ENCODE measurements at regions not wholly inside any gene's neighbourhood (a gene's known extent, or its start where the extent isn't known, plus 50 kb on each side); places are given as distances from the start of the nearest gene placed in this dataset.

- Mint-ChIP-seq H3K27me3 (ENCODE audit: low read depth, unreplicated experiment) (no peaks in the 10 kb centered on the region), H3K27ac (ENCODE audit: unreplicated experiment) (no peak overlapping the region), H3K4me3 (ENCODE audit: unreplicated experiment) (no peak overlapping the region), H3K4me1 (ENCODE audit: low read depth, unreplicated experiment) (peaks cover 9% of the 10 kb centered on the region), H3K36me3 (ENCODE audit: low read depth, unreplicated experiment) (no peaks in the 10 kb centered on the region), H3K9me3 (ENCODE audit: unreplicated experiment) (no peaks in the 10 kb centered on the region)
- TF ChIP-seq CTCF (IDR thresholded peaks at IDR 0.05; ENCODE audit: insufficient read depth, low read depth, low read length) (no peak), EZH2 (IDR thresholded peaks at IDR 0.05; ENCODE audit: insufficient read depth, low read length) (no peak)
- Histone ChIP-seq H3K27me3 (ENCODE audit: insufficient read depth, low read length) (no peaks in the 10 kb centered on the region), H2AFZ (ENCODE audit: low read depth, low read length) (no peak overlapping the region), H3K36me3 (ENCODE audit: insufficient read depth, low read length) (no peaks in the 10 kb centered on the region), H3K9ac (ENCODE audit: low read length) (no peak overlapping the region), H4K20me1 (ENCODE audit: insufficient read depth, low read length) (no peaks in the 10 kb centered on the region), H3K79me2 (ENCODE audit: insufficient read depth, low read length) (no peaks in the 10 kb centered on the region), H3K4me3 (ENCODE audit: insufficient read depth, low read depth, low read length) (no peak overlapping the region), H3K4me1 (ENCODE audit: insufficient read depth, low read length) (peaks cover 7% of the 10 kb centered on the region), H3K27ac (ENCODE audit: low read depth, low read length) (no peak overlapping the region), H3K9me3 (ENCODE audit: insufficient read depth, low read depth, low read length) (no peaks in the 10 kb centered on the region), H3K4me2 (ENCODE audit: low read length) (no peak overlapping the region)
- DNase-seq (ENCODE audit: low read depth) (peak; percentile 7), FAIRE-seq (no peak)
Measured at GRCh38 chr6:140208286-140208685, 833.8 kb upstream of the CITED2 start.

GRCh38 chr6:140205795-140206593 lies 831.5 kb upstream of the CITED2 start:
- H3K27ac ChIP-seq (ENCODE audit: low read depth, low read length) = no peak overlapping the region
- Mint-ChIP-seq H3K36me3 (ENCODE audit: low read depth, unreplicated experiment) (no peaks in the 10 kb centered on the region), H3K27me3 (ENCODE audit: low read depth, unreplicated experiment) (no peaks in the 10 kb centered on the region), H3K9me3 (ENCODE audit: unreplicated experiment) (no peaks in the 10 kb centered on the region), H3K4me3 (ENCODE audit: unreplicated experiment) (no peak overlapping the region), H3K4me1 (ENCODE audit: low read depth, unreplicated experiment) (peaks cover 11% of the 10 kb centered on the region), H3K27ac (ENCODE audit: unreplicated experiment) (no peak overlapping the region)
- peaks cover 7% of the 10 kb centered on the region for H3K4me1 ChIP-seq (ENCODE audit: insufficient read depth, low read length)
- H3K9ac ChIP-seq (ENCODE audit: low read length) = no peak overlapping the region
- H3K4me2 ChIP-seq (ENCODE audit: low read length) = no peak overlapping the region
- no peak overlapping the region for H3K4me3 ChIP-seq (ENCODE audit: insufficient read depth, low read depth, low read length)
- H4K20me1 ChIP-seq (ENCODE audit: insufficient read depth, low read length) = no peaks in the 10 kb centered on the region
- FAIRE-seq (no peak), DNase-seq (ENCODE audit: low read depth) (no peak)
- H3K9me3 ChIP-seq (ENCODE audit: insufficient read depth, low read depth, low read length) = no peaks in the 10 kb centered on the region
- no peaks in the 10 kb centered on the region for H3K36me3 ChIP-seq (ENCODE audit: insufficient read depth, low read length)
- H2AFZ ChIP-seq (ENCODE audit: low read depth, low read length) = no peak overlapping the region
- H3K79me2 ChIP-seq (ENCODE audit: insufficient read depth, low read length) = no peaks in the 10 kb centered on the region
- no peaks in the 10 kb centered on the region for H3K27me3 ChIP-seq (ENCODE audit: insufficient read depth, low read length)
- TF ChIP-seq EZH2 (IDR thresholded peaks at IDR 0.05; ENCODE audit: insufficient read depth, low read length) = no peak
- no peak for TF ChIP-seq CTCF (IDR thresholded peaks at IDR 0.05; ENCODE audit: insufficient read depth, low read depth, low read length)

- Histone ChIP-seq H3K27ac (ENCODE audit: low read depth, low read length) (no peak overlapping the region), H3K4me2 (ENCODE audit: low read length) (peak overlapping the region; percentile 44), H3K4me1 (ENCODE audit: insufficient read depth, low read length) (peaks cover 7% of the 10 kb centered on the region), H3K9ac (ENCODE audit: low read length) (no peak overlapping the region), H3K4me3 (ENCODE audit: insufficient read depth, low read depth, low read length) (no peak overlapping the region), H3K9me3 (ENCODE audit: insufficient read depth, low read depth, low read length) (no peaks in the 10 kb centered on the region), H4K20me1 (ENCODE audit: insufficient read depth, low read length) (no peaks in the 10 kb centered on the region), H2AFZ (ENCODE audit: low read depth, low read length) (no peak overlapping the region), H3K36me3 (ENCODE audit: insufficient read depth, low read length) (no peaks in the 10 kb centered on the region), H3K79me2 (ENCODE audit: insufficient read depth, low read length) (no peaks in the 10 kb centered on the region), H3K27me3 (ENCODE audit: insufficient read depth, low read length) (no peaks in the 10 kb centered on the region)
- Mint-ChIP-seq H3K4me1 (ENCODE audit: low read depth, unreplicated experiment) (peaks cover 9% of the 10 kb centered on the region), H3K9me3 (ENCODE audit: unreplicated experiment) (no peaks in the 10 kb centered on the region), H3K4me3 (ENCODE audit: unreplicated experiment) (no peak overlapping the region), H3K27ac (ENCODE audit: unreplicated experiment) (no peak overlapping the region), H3K27me3 (ENCODE audit: low read depth, unreplicated experiment) (no peaks in the 10 kb centered on the region), H3K36me3 (ENCODE audit: low read depth, unreplicated experiment) (no peaks in the 10 kb centered on the region)
- DNase-seq (ENCODE audit: low read depth) (peak; percentile 4), FAIRE-seq (peak; percentile 67)
- TF ChIP-seq CTCF (IDR thresholded peaks at IDR 0.05; ENCODE audit: insufficient read depth, low read depth, low read length) (no peak), EZH2 (IDR thresholded peaks at IDR 0.05; ENCODE audit: insufficient read depth, low read length) (no peak)
Measured at GRCh38 chr6:140204154-140204553, 829.7 kb upstream of the CITED2 start.
